HuH-7 (cell line): ENCODE measurements at regions not wholly inside any gene's neighbourhood (a gene's known extent, or its start where the extent isn't known, plus 50 kb on each side); places are given as distances from the start of the nearest gene placed in this dataset.
A peak's percentile ranks its signal among the peaks of the same experiment; 100 is the strongest.
"Not testable (repeated sequence)": the region's sequence is repeated elsewhere in the genome, so short reads cannot be mapped to it uniquely, and the experiment has no call there.

Experiments
- DNase-seq: peaks from one replicate; pipeline ENCODE4 v3.0.0; 2011; ENCODE audit warnings: low spot score

- no peak for DNase-seq
Measured at GRCh38 chr7:84941936-84942335, 244.9 kb downstream of the SEMA3D start.

GRCh38 chr7:84941291-84941690, 245.6 kb downstream of the SEMA3D start:
- DNase-seq: no peak

GRCh38 chr7:84939888-84940287, 247.0 kb downstream of the SEMA3D start:
- DNase-seq: no peak

- no peak for DNase-seq
Measured at GRCh38 chr7:84939442-84939841, 247.4 kb downstream of the SEMA3D start.

GRCh38 chr7:84924353-84924752, 262.5 kb downstream of the SEMA3D start:
- DNase-seq: no peak

- DNase-seq: no peak
Measured at GRCh38 chr7:84923348-84923747, 263.5 kb downstream of the SEMA3D start.

- DNase-seq: no peak
Measured at GRCh38 chr7:84921154-84921553, 265.7 kb downstream of the SEMA3D start.

- not testable (repeated sequence) for DNase-seq
Measured at GRCh38 chr7:84916973-84917372, 269.9 kb downstream of the SEMA3D start.

GRCh38 chr7:84916161-84916560, 270.7 kb downstream of the SEMA3D start:
- peak; percentile 20 for DNase-seq

- no peak for DNase-seq
Measured at GRCh38 chr7:84914598-84914997, 272.3 kb downstream of the SEMA3D start.

GRCh38 chr7:84913731-84914130, 273.1 kb downstream of the SEMA3D start:
- DNase-seq: no peak

GRCh38 chr7:84912993-84913635, 273.7 kb downstream of the SEMA3D start:
- DNase-seq: no peak

- DNase-seq: no peak
Measured at GRCh38 chr7:84912537-84912936, 274.3 kb downstream of the SEMA3D start.

- no peak for DNase-seq
Measured at GRCh38 chr7:84912018-84912417, 274.8 kb downstream of the SEMA3D start.

- no peak for DNase-seq
Measured at GRCh38 chr7:84911077-84911476, 275.8 kb downstream of the SEMA3D start.

GRCh38 chr7:84910322-84910721, 276.5 kb downstream of the SEMA3D start:
- DNase-seq: not testable (repeated sequence)

- no peak for DNase-seq
Measured at GRCh38 chr7:84908196-84908793, 278.6 kb downstream of the SEMA3D start.

GRCh38 chr7:84906889-84907288, 280.0 kb downstream of the SEMA3D start:
- no peak for DNase-seq

- no peak for DNase-seq
Measured at GRCh38 chr7:84904561-84904960, 282.3 kb downstream of the SEMA3D start.

GRCh38 chr7:84901366-84901765, 285.5 kb downstream of the SEMA3D start:
- DNase-seq: no peak

- no peak for DNase-seq
Measured at GRCh38 chr7:84900215-84900614, 286.6 kb downstream of the SEMA3D start.

- no peak for DNase-seq
Measured at GRCh38 chr7:84895563-84895962, 291.3 kb downstream of the SEMA3D start.

- not testable (repeated sequence) for DNase-seq
Measured at GRCh38 chr7:84883570-84883969, 303.3 kb downstream of the SEMA3D start.
